KOPT-K1 (cell line): ENCODE measurements at regions not wholly inside any gene's neighbourhood (a gene's known extent, or its start where the extent isn't known, plus 50 kb on each side); places are given as distances from the start of the nearest gene placed in this dataset.

ENCODE experiments used
- H3K27ac ChIP-seq: fragments of 200-600 bp; sonication (generic); 2 replicates; pipeline ENCODE4 v1.5.1; 2016; ENCODE audit warnings: antibody characterized with exemption, mild to moderate bottlenecking, low read depth, low read length; ENCODE audit not compliant: poor library complexity, severe bottlenecking
- H3K36me3 ChIP-seq: fragments of 200-600 bp; sonication (generic); 2 replicates; pipeline ENCODE4 v1.5.1; 2017; ENCODE audit warnings: antibody characterized with exemption, mild to moderate bottlenecking, low read length, moderate library complexity; ENCODE audit not compliant: insufficient read depth
- H3K9me3 ChIP-seq: fragments of 200-600 bp; sonication (generic); 2 replicates; pipeline ENCODE4 v1.5.1; 2017; ENCODE audit warnings: antibody characterized with exemption, low read length, mild to moderate bottlenecking; ENCODE audit not compliant: insufficient read depth, poor library complexity, severe bottlenecking

GRCh38 chr13:70668293-70668692, 560.0 kb upstream of the KLHL1 start:
- H3K36me3 ChIP-seq = no peaks in the 10 kb centered on the region
- no peak overlapping the region for H3K27ac ChIP-seq
- H3K9me3 ChIP-seq = no peaks in the 10 kb centered on the region

GRCh38 chr13:70666883-70667556, 558.8 kb upstream of the KLHL1 start:
- Histone ChIP-seq H3K36me3 (no peaks in the 10 kb centered on the region), H3K9me3 (no peaks in the 10 kb centered on the region), H3K27ac (no peak overlapping the region)

- Histone ChIP-seq H3K36me3 (no peaks in the 10 kb centered on the region), H3K27ac (no peak overlapping the region), H3K9me3 (no peaks in the 10 kb centered on the region)
These were observed 554.1 kb upstream of the KLHL1 start for GRCh38 chr13:70662231-70662940.

GRCh38 chr13:70644052-70644451, 535.8 kb upstream of the KLHL1 start:
- no peaks in the 10 kb centered on the region for H3K36me3 ChIP-seq
- H3K9me3 ChIP-seq = no peaks in the 10 kb centered on the region
- H3K27ac ChIP-seq = no peak overlapping the region

- H3K9me3 ChIP-seq = no peaks in the 10 kb centered on the region
- H3K36me3 ChIP-seq = no peaks in the 10 kb centered on the region
- H3K27ac ChIP-seq = no peak overlapping the region
These were observed 526.6 kb upstream of the KLHL1 start for GRCh38 chr13:70634893-70635292.

- H3K9me3 ChIP-seq = no peaks in the 10 kb centered on the region
- H3K36me3 ChIP-seq = no peaks in the 10 kb centered on the region
- no peak overlapping the region for H3K27ac ChIP-seq
These were observed 522.0 kb upstream of the KLHL1 start for GRCh38 chr13:70630247-70630646.

- no peaks in the 10 kb centered on the region for H3K9me3 ChIP-seq
- H3K36me3 ChIP-seq = no peaks in the 10 kb centered on the region
- H3K27ac ChIP-seq = no peak overlapping the region
These were observed 515.0 kb upstream of the KLHL1 start for GRCh38 chr13:70623239-70623638.

GRCh38 chr13:70622796-70623195, 514.5 kb upstream of the KLHL1 start:
- Histone ChIP-seq H3K9me3 (no peaks in the 10 kb centered on the region), H3K36me3 (no peaks in the 10 kb centered on the region), H3K27ac (no peak overlapping the region)

GRCh38 chr13:70619936-70620335, 511.7 kb upstream of the KLHL1 start:
- Histone ChIP-seq H3K36me3 (no peaks in the 10 kb centered on the region), H3K9me3 (no peaks in the 10 kb centered on the region), H3K27ac (no peak overlapping the region)

GRCh38 chr13:70616847-70617246, 508.6 kb upstream of the KLHL1 start:
- H3K27ac ChIP-seq = no peak overlapping the region
- no peaks in the 10 kb centered on the region for H3K36me3 ChIP-seq
- H3K9me3 ChIP-seq = no peaks in the 10 kb centered on the region

GRCh38 chr13:70613295-70613694, 505.0 kb upstream of the KLHL1 start:
- no peaks in the 10 kb centered on the region for H3K36me3 ChIP-seq
- H3K9me3 ChIP-seq = no peaks in the 10 kb centered on the region
- H3K27ac ChIP-seq = no peak overlapping the region

GRCh38 chr13:70612881-70613280, 504.6 kb upstream of the KLHL1 start:
- Histone ChIP-seq H3K36me3 (no peaks in the 10 kb centered on the region), H3K9me3 (no peaks in the 10 kb centered on the region), H3K27ac (no peak overlapping the region)

GRCh38 chr13:70604448-70604847, 496.2 kb upstream of the KLHL1 start:
- H3K36me3 ChIP-seq = no peaks in the 10 kb centered on the region
- no peak overlapping the region for H3K27ac ChIP-seq
- no peaks in the 10 kb centered on the region for H3K9me3 ChIP-seq

GRCh38 chr13:70593716-70594115, 485.5 kb upstream of the KLHL1 start:
- Histone ChIP-seq H3K36me3 (no peaks in the 10 kb centered on the region), H3K27ac (no peak overlapping the region), H3K9me3 (no peaks in the 10 kb centered on the region)

- H3K27ac ChIP-seq = no peak overlapping the region
These were observed 476.9 kb upstream of the KLHL1 start for GRCh38 chr13:70585109-70585508.

GRCh38 chr13:70580825-70581224, 472.6 kb upstream of the KLHL1 start:
- H3K27ac ChIP-seq = no peak overlapping the region
- no peaks in the 10 kb centered on the region for H3K36me3 ChIP-seq
- no peaks in the 10 kb centered on the region for H3K9me3 ChIP-seq

More at GRCh38 chr13:70585109-70585508, 476.9 kb upstream of the KLHL1 start:
- H3K36me3 ChIP-seq = no peaks in the 10 kb centered on the region
- H3K9me3 ChIP-seq = no peaks in the 10 kb centered on the region
